Stimulated activated naive CD8-positive, alpha-beta T cell treated with anti-CD3 and anti-CD28 coated beads, Interleukin-15, Interleukin-2, amounts not matched to agents 100 ng/mL and 50 ng/mL, for 24 hours (primary cell): ENCODE measurements at regions not wholly inside any gene's neighbourhood (a gene's known extent, or its start where the extent isn't known, plus 50 kb on each side); places are given as distances from the start of the nearest gene placed in this dataset.
"Not testable (repeated sequence)": the region's sequence is repeated elsewhere in the genome, so short reads cannot be mapped to it uniquely, and the experiment has no call there.

ENCODE experiments used
- H3K27ac Mint-ChIP-seq: one replicate; pipeline ENCODE4 v1.8.0; 2021; ENCODE audit warnings: mild to moderate bottlenecking, mixed read lengths
- H3K27me3 Mint-ChIP-seq: one replicate; pipeline ENCODE4 v1.8.0; 2021; ENCODE audit warnings: mixed read lengths
- H3K36me3 Mint-ChIP-seq: one replicate; pipeline ENCODE4 v1.8.0; 2021; ENCODE audit warnings: low read depth, mixed read lengths
- H3K4me1 Mint-ChIP-seq: one replicate; pipeline ENCODE4 v1.8.0; 2021; ENCODE audit warnings: low read depth, mixed read lengths
- H3K4me3 Mint-ChIP-seq: one replicate; pipeline ENCODE4 v1.8.0; 2021; ENCODE audit warnings: mild to moderate bottlenecking, mixed read lengths
- H3K9me3 Mint-ChIP-seq: one replicate; pipeline ENCODE4 v1.8.0; 2021; ENCODE audit warnings: mixed read lengths

- H3K27me3 Mint-ChIP-seq: no peaks in the 10 kb centered on the region
- no peak overlapping the region for H3K27ac Mint-ChIP-seq
- H3K36me3 Mint-ChIP-seq: no peaks in the 10 kb centered on the region
- H3K9me3 Mint-ChIP-seq: peaks cover 5% of the 10 kb centered on the region
- H3K4me3 Mint-ChIP-seq: no peak overlapping the region
- no peaks in the 10 kb centered on the region for H3K4me1 Mint-ChIP-seq
Observed at GRCh38 chr4:181890031-181890430, 353.2 kb upstream of the TENM3 start.

DNA sequence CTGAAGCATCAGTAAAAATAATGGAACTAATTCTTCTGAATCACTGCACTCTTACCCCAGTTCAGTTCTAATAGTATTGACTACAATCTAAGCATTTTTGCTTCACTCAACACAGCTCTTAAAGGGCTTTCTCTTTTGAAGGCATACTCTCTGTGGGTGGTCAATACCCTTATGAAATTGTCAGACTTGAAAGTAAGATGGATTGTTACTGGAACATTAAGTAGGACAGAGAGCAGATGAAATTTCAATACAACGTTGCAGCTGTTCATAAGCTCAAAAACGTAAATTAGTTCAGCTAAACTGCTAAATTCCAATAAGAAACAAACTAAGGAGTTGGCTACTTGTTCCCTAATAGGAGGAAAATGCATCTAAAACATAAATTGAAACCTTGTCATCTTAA is 352.3 kb upstream of the TENM3 start:
- Mint-ChIP-seq H3K36me3 (no peaks in the 10 kb centered on the region), H3K27ac (no peak overlapping the region), H3K9me3 (peaks cover 5% of the 10 kb centered on the region), H3K4me1 (no peaks in the 10 kb centered on the region), H3K4me3 (no peak overlapping the region), H3K27me3 (no peaks in the 10 kb centered on the region)

GRCh38 chr4:181896614-181897013 is 346.6 kb upstream of the TENM3 start:
- Mint-ChIP-seq H3K27me3 (no peaks in the 10 kb centered on the region), H3K27ac (no peak overlapping the region), H3K9me3 (peaks cover 12% of the 10 kb centered on the region), H3K4me3 (no peak overlapping the region), H3K4me1 (no peaks in the 10 kb centered on the region), H3K36me3 (no peaks in the 10 kb centered on the region)

GRCh38 chr4:181897935-181898334 is 345.3 kb upstream of the TENM3 start:
- H3K36me3 Mint-ChIP-seq: no peaks in the 10 kb centered on the region
- H3K27me3 Mint-ChIP-seq: no peaks in the 10 kb centered on the region
- H3K9me3 Mint-ChIP-seq: peaks cover 14% of the 10 kb centered on the region
- H3K27ac Mint-ChIP-seq: no peak overlapping the region
- no peaks in the 10 kb centered on the region for H3K4me1 Mint-ChIP-seq
- H3K4me3 Mint-ChIP-seq: no peak overlapping the region

DNA sequence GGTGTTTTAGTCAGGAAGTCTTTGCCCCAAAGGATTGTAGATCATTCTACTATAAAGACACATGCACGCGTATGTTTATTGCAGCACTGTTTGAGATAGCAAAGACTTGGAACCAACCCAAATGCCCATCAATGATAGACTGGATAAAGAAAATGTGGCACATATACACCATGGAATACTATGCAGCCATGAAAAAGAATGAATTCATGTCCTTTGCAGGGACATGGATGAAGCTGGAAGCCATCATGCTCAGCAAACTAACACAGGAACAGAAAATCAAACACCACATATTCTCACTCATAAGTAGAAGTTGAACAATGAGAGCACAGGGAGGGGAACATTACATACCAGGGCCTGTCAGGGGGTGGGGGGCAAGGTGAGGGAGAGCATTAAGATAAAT is 340.8 kb upstream of the TENM3 start:
- not testable (repeated sequence) for H3K4me3 Mint-ChIP-seq, H3K27me3 Mint-ChIP-seq, H3K4me1 Mint-ChIP-seq, H3K27ac Mint-ChIP-seq, H3K36me3 Mint-ChIP-seq
- peaks cover 35% of the 10 kb centered on the region for H3K9me3 Mint-ChIP-seq

DNA sequence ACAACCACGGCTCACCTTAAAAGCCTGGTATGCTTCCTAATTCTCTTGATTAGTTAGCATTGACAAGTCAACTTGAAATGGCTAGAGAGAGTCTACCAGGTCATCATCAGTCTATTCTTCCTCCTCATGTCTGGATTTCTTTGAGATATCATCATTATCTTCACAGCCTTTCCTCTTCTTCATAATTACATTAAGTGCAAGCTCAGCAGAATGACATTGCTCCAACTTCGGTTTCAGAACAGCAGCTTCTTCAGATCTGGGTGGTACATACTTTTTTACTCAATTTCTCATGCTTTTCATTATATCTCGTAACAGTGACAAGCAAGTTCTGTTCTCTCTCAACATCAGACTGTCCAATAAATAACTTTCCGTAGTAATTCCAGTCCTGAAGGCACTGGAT is 337.5 kb upstream of the TENM3 start:
- no peaks in the 10 kb centered on the region for H3K36me3 Mint-ChIP-seq
- no peak overlapping the region for H3K27ac Mint-ChIP-seq
- H3K27me3 Mint-ChIP-seq: no peaks in the 10 kb centered on the region
- H3K4me1 Mint-ChIP-seq: no peaks in the 10 kb centered on the region
- no peak overlapping the region for H3K4me3 Mint-ChIP-seq
- H3K9me3 Mint-ChIP-seq: peaks cover 33% of the 10 kb centered on the region

- Mint-ChIP-seq H3K9me3 (peaks cover 27% of the 10 kb centered on the region), H3K36me3 (no peaks in the 10 kb centered on the region), H3K27me3 (no peaks in the 10 kb centered on the region), H3K4me1 (no peaks in the 10 kb centered on the region), H3K4me3 (no peak overlapping the region), H3K27ac (no peak overlapping the region)
Observed at GRCh38 chr4:181908168-181908567, 335.0 kb upstream of the TENM3 start.

DNA sequence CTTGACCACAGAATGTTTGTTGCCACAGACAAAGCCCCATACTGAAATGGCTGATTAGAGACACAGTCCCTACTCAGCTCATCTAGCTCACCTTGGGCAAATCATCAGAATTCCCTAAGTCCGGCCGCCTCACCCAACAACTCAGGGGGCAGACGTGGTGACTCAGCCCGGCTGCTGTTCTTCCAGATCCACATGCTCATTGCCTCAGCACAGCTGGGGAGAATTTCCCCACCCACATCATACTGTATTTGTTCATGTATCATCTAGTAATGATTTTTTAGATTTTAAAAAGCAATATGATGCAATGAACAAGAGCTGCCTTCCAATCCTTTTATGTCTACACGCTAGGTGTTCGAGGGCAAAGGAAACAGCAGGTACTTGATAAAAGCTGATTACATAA is 333.8 kb upstream of the TENM3 start:
- Mint-ChIP-seq H3K9me3 (peaks cover 32% of the 10 kb centered on the region), H3K27me3 (no peaks in the 10 kb centered on the region), H3K27ac (no peak overlapping the region), H3K4me3 (no peak overlapping the region), H3K36me3 (no peaks in the 10 kb centered on the region), H3K4me1 (no peaks in the 10 kb centered on the region)

DNA sequence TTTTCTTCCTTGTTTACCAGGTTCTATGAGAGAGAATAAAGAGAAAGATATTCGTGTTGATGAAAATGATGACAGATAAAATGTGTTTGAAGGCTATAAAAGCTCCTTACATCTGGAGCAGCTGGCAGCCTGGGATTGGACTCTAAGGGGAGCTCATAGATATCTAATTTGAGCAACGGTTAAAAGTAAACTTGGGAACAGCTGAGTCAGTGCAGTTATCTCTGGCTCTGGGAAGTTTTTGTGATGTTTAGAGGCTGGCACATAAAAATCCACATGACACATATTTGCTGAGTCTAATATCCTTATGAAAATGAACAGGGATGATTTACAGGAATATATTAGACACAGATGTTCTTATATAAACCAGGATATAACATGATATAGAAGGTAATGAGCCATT is 331.8 kb upstream of the TENM3 start:
- Mint-ChIP-seq H3K4me3 (no peak overlapping the region), H3K27ac (no peak overlapping the region), H3K36me3 (no peaks in the 10 kb centered on the region), H3K4me1 (no peaks in the 10 kb centered on the region), H3K27me3 (no peaks in the 10 kb centered on the region), H3K9me3 (peaks cover 26% of the 10 kb centered on the region)

GRCh38 chr4:181933471-181933870 is 309.7 kb upstream of the TENM3 start:
- no peak overlapping the region for H3K4me3 Mint-ChIP-seq
- H3K27ac Mint-ChIP-seq: no peak overlapping the region
- peaks cover 15% of the 10 kb centered on the region for H3K9me3 Mint-ChIP-seq
- H3K27me3 Mint-ChIP-seq: no peaks in the 10 kb centered on the region
- H3K4me1 Mint-ChIP-seq: no peaks in the 10 kb centered on the region
- no peaks in the 10 kb centered on the region for H3K36me3 Mint-ChIP-seq

- H3K4me1 Mint-ChIP-seq: no peaks in the 10 kb centered on the region
- H3K9me3 Mint-ChIP-seq: no peaks in the 10 kb centered on the region
- H3K36me3 Mint-ChIP-seq: no peaks in the 10 kb centered on the region
- H3K4me3 Mint-ChIP-seq: no peak overlapping the region
- no peaks in the 10 kb centered on the region for H3K27me3 Mint-ChIP-seq
- no peak overlapping the region for H3K27ac Mint-ChIP-seq
Observed at GRCh38 chr4:181938631-181939030, 304.6 kb upstream of the TENM3 start.

- no peaks in the 10 kb centered on the region for H3K36me3 Mint-ChIP-seq
- no peaks in the 10 kb centered on the region for H3K9me3 Mint-ChIP-seq
- no peak overlapping the region for H3K27ac Mint-ChIP-seq
- no peaks in the 10 kb centered on the region for H3K4me1 Mint-ChIP-seq
- no peaks in the 10 kb centered on the region for H3K27me3 Mint-ChIP-seq
- H3K4me3 Mint-ChIP-seq: no peak overlapping the region
Observed at GRCh38 chr4:181939199-181939945, 303.8 kb upstream of the TENM3 start.

- Mint-ChIP-seq H3K4me3 (no peak overlapping the region), H3K27ac (no peak overlapping the region), H3K27me3 (no peaks in the 10 kb centered on the region), H3K36me3 (no peaks in the 10 kb centered on the region), H3K4me1 (no peaks in the 10 kb centered on the region), H3K9me3 (no peaks in the 10 kb centered on the region)
Observed at GRCh38 chr4:181944527-181944926, 298.7 kb upstream of the TENM3 start.

GRCh38 chr4:181946902-181947301 is 296.3 kb upstream of the TENM3 start:
- Mint-ChIP-seq H3K36me3 (no peaks in the 10 kb centered on the region), H3K4me3 (no peak overlapping the region), H3K4me1 (no peaks in the 10 kb centered on the region), H3K27me3 (no peaks in the 10 kb centered on the region), H3K27ac (no peak overlapping the region), H3K9me3 (no peaks in the 10 kb centered on the region)

- no peaks in the 10 kb centered on the region for H3K4me1 Mint-ChIP-seq
- H3K36me3 Mint-ChIP-seq: no peaks in the 10 kb centered on the region
- H3K27ac Mint-ChIP-seq: no peak overlapping the region
- no peaks in the 10 kb centered on the region for H3K27me3 Mint-ChIP-seq
- no peak overlapping the region for H3K4me3 Mint-ChIP-seq
- H3K9me3 Mint-ChIP-seq: no peaks in the 10 kb centered on the region
Observed at GRCh38 chr4:181948839-181949382, 294.3 kb upstream of the TENM3 start.

- H3K27ac Mint-ChIP-seq: no peak overlapping the region
- no peaks in the 10 kb centered on the region for H3K36me3 Mint-ChIP-seq
- no peaks in the 10 kb centered on the region for H3K4me1 Mint-ChIP-seq
- H3K9me3 Mint-ChIP-seq: no peaks in the 10 kb centered on the region
- H3K4me3 Mint-ChIP-seq: no peak overlapping the region
- no peaks in the 10 kb centered on the region for H3K27me3 Mint-ChIP-seq
Observed at GRCh38 chr4:181949704-181950312, 293.4 kb upstream of the TENM3 start.
